GM21381 (cell line): ENCODE measurements at regions not wholly inside any gene's neighbourhood (a gene's known extent, or its start where the extent isn't known, plus 50 kb on each side); places are given as distances from the start of the nearest gene placed in this dataset.

Experiments
- ATAC-seq: cut with Tn5 transposase; IDR thresholded peaks from one replicate; pipeline ENCODE4 v1.9.1; 2021; ENCODE audit warnings: mild to moderate bottlenecking, moderate library complexity; ENCODE audit not compliant: unreplicated experiment

DNA sequence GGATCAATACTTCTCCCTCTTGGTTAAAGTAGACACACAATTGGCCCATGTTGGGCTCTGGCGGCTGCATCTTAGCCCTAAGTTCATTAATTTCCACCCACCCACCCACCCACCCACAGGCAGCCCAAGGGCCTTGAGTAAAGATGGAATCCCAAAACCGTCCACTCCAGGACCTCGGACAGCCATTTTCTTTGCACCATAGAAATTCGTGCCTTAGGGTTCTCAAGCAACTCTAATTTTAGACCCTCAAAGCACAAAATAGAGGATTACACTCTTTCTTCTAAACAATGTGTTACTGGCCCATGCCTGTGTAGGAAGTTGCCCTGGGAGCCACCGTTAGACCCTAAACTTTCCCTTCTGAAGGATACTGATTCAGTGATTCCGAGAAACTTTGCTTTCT, 568.5 kb downstream of the IRX1 start:
- no peak for ATAC-seq

DNA sequence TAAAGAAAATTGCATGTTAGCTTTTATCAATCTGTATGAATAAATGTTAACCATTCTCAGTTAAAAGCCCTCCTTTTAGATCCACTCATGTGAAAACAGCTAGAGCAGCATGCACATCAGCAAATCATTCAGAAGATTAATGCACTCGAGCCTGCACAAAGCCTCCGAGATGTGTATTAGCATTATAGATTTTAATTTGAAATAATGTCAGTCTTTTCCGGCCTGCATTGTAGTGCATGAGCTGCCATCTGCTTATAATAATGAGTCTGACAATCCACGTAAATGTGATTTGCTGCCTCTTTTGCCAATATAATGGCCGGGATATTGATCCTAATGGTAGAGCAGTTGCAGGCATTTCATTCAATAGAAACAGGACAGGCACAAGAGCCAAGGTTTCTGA, 585.1 kb downstream of the IRX1 start:
- no peak for ATAC-seq

DNA sequence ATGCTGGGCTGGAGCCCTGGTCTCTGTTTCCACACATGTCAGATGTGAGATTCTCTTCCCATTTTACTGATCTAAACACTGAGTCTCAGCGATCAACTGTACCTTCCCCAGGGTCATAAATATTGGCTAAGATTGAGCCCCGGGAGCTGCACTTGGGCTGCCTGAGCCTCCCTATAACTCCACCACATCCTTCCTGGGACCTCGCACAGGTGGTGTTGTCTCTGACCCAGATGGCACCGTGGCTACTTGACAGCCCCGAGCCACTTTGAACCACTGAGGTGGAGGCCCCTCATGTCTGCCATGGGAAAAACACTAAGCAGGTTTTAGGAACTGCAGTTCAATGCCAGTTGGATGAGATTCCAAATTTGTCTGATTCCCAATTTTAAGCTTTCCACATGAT, 586.5 kb downstream of the IRX1 start:
- no peak for ATAC-seq

DNA sequence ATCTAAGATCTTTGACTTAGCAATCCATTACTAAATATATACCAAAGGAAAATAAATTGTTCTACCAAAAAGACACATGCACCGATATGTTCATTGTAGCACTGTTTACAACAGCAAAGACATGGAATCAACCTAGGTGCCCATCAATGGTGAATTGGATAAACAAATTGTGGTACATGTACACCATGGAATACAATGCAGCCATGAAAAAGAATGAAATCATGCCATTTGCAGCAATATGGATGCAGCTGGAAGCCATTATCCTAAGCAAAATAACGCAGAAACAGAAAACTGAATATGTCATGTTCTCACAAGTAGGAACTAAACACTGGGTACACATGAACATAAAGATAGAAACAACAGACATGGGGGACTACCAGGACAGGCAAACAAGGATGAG, 589.5 kb downstream of the IRX1 start:
- no peak for ATAC-seq

DNA sequence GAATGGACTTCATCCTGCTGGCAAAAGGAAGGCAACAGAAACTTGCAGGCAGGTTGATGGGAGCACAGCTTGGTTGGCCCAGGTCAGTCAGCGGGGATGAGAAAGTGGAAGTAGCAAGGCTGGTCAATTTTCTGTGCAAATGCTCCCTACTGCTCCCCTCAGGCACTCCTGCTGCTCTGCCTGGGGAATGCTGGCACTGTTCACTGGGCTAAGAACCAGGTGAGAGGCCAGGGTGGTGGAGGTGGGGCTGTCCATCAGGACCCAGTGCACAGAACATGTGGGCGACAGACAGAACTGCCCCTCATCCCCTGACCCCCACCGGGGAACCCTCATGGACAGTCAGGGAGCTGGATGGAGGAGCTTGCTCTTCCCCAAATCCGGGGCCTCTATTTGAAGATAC, 593.1 kb downstream of the IRX1 start:
- no peak for ATAC-seq

DNA sequence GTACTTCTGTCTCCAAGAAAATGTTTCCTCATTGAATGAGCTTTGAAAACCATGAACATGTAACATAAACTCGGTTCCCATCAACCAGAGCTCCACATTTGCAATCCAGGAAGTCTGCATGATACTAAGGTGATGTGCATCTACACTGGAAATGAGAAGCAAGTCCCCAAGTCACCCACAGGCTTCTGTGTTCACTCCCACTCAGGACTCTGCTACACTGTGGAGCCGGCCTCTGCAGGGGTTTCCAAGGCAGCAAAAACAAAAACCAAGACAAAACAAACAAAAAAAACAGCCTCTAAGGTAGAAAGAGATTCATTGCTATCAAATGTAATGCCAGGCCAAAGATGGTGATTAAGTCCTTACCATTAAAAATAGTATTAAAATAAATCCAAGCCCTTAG, 593.7 kb downstream of the IRX1 start:
- no peak for ATAC-seq

DNA sequence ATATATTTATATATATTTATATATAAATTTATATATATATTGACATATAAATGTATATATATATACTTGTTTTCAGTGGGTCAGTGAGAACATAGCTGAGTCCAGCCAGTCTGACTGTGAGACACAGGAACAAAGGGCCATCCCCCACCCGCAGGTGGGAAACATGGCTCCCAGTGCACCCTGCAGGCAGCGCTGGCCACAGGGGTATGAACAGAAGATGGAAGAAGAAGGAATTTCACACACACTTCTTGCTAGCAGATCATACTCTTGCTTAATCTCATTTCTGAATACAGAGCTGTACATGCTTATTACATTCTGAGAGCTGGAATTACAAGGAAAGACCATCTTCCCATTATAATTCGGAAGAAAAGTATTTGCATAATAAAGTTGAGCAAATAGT, 595.4 kb downstream of the IRX1 start:
- no peak for ATAC-seq

DNA sequence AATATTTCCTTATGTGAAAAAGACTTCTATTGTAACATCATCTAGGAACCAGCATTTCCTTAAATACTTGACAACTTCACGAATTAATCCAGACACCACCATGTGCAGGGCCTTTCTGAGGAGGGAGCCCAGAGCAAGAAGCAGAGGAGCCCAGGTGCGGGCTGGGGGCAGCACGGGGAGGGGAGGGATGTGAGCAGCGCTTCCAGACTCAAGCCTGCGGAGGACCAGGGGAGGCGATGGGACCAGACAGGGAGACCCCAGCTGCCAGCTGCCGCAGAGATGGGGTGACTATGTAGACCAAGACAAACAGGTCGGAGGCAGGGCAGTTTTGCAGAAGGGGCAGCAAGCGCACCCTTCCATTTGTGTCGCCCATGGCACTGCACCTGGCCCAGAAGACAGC, 596.1 kb downstream of the IRX1 start:
- no peak for ATAC-seq

DNA sequence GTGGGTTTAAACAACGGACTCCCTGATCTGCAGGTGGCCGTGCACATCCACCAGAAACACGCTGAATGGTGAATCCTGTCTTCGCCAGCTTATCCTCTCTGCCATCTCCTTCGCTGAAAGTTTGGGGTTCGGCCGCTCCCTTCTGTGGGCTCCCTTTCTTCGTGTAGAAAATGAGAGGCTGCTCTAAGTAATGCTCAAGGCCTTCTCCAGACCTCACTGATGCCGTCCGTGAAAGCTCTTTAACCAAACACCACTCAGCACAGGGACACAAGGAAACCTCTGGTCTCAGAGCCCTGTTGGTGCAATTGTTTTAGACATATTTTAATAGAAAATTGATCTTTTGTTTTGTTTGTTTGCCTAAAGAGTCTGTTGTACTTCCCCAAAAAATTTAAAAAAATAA, 596.5 kb downstream of the IRX1 start:
- no peak for ATAC-seq

DNA sequence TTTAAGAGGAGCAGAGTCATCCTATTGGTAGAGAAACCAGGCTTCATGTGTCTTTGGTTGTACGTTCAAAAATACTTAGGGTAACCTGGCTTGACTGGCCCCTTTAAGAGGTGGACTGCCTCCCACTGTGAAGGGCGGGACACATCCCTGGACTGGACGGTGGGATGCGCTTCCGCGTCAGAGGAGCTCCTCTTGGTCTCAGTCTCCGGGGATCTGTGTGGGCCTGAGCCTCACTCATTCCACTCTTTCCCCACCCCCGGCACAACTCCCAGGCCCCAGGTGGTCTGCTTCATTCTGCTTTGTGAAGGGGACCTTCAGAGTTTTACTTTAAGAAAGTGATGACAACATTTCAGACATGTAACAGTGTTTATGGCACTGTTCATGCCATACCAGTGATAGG, 601.1 kb downstream of the IRX1 start:
- ATAC-seq = no peak

DNA sequence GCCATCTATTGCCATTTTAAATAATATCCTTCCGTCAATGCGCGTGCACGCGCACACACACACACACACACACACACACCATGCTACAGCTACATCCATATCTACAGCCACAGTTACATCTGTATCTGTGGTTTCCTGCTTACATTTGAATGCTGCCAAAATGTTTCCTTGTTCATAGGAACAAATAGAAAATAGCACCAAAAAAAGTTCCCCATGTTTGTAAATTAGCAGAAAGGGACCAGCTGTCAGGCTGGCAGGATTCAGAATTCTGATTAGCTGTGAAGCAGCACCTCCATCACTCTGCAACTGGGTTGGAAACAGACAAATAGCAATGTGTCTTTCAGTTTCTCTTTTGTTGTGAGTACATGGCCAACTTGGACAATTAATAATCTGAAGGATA, 601.5 kb downstream of the IRX1 start:
- no peak for ATAC-seq

DNA sequence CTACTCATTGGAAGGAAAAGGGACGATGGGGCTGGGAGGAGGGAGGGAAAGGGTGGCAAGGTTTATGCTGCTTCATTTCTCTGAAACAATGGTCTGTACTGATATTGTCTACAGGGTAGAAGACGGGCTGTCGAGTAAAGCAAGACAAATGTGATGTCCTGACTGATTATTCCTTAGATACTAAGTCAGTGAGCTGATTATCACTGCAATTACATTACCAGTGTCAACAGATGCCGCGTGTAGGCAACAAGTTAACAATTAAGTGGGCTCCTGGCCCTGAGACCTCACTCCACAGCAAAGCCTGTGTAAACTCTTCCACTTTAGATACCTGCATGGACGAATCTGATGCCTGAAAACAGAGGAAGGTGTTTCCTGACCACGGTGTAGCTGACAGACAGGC, 602.8 kb downstream of the IRX1 start:
- no peak for ATAC-seq

DNA sequence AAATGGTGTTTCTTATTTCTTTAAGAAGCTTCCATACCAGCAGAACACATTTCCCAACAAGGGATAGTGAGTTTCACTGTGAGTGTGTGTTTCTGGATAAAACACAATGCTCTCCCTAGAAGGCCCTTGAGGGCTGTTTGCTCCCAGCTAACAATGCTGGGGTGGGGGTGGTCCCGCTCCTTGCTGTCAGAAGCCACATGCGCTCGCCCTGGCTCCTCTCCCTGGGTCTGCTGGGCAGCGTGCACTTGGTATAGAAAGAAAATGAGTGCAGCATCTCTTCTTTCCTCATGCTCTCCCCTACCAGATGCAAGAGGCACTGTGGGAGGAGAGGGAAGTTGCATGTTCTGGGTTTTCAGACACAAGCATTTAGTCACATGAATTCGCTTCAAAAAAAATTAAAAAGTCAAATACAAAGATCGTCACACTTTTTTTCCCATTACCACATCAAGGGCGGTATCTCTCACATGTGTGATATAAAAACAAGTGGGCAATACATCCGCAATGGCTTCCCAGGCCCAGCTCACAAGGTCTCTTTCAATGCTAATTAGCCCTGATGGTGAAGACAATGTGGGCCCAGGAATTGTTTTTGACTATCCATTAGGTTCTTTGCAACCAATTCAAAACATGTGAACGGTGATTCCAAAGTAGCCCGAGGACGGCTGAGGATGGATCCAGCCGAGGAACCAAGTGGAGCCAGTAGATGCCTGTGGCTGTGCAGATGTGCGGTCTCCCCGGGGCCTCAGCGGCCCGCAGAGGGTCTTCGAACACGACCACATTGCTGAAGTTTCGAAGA, 603.6 kb downstream of the IRX1 start:
- ATAC-seq = no peak

DNA sequence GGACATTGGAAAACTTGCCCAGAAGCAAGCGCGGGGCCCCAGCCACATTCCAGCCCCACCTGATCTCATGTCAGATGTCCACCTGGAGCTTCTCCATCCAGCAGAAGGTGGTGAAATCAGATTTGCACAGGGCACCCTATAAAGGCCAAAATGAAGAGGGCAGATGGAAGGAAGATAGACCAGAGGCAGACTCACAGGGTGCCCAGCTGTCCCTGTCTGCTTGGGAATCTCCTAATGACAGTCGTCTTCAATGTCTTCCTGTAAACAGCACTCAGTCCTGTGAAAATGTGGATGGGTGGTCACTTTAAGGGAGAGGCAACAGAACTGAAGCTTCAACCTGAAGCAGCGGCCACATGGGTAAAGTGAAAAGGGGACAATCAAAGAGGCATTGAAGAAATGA, 607.5 kb downstream of the IRX1 start:
- no peak for ATAC-seq

DNA sequence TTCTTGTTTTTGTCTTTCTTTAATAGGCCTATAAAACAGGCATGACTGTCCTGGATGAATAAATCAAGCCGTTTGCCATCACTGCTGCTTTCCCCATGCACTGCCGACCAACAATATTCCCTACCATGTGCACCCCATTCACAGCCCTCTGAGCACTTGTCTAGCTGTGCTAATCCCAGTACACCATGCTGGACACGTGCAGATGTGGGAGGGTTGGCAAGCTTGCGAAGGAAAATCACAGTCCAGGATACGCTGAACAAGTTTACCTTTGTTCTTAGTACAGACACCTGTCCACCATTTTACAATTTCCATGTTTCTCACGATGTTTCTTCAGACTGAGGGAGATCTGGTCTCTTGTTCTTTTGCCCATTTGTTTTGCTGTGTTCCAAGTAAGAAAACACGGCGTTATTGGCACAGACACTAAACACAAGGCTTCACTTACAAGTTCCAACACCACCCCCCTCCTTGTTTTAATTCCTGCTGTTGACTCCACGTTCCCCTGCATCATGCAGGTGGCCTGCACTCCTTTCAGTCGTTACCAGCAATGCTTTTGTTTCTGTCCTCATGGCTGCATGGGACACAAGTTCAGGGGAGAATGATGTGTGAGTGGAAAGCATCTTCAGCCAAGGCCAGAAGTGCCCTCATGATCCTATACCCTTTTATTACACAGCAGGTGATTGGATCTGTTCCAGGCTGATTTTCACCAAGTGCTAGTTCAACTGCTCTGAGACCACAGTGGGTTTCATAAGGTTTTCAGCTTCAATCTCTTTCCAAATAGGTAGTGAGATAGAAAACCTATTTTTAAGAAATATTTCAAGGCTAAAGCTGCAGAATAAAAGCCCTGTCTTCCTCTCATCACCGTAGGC, 608.9 kb downstream of the IRX1 start:
- ATAC-seq = no peak

DNA sequence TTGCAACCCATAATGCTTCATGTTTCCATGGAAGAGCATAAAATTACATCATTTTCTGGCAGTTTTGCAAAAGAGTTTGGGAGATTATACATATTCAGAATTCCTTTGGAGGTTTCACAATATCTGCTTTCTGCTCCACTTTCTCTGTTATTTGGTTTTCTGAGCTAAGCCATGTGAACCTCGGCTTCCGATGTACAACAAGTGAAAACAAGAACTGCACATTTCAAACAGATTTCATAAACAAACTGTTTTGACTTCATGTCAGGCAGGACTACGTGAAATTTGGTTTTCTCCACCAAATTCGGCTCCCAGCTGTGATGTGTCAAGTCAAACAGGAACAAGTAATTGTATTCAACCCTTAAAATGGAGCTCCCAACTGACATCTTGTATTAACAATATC, 609.8 kb downstream of the IRX1 start:
- no peak for ATAC-seq

DNA sequence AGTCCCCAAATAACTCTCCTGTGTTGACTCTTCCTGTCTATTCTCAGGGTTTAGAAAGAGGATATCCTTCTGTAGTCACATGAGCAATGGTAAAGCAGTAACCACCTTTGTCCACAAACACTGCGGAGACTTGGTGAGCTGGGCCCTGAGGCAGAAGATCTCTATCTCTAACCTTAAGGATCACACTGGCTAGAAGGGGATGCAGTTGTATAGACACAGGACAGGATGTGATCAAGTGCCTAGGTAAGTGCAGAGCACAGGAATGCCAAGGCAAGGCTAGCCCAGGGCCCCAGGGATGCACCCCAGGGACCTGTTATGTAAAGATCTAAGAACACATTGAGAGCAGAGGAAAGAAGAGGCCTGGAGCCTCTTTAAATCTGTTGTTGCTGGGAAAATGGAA, 610.5 kb downstream of the IRX1 start:
- no peak for ATAC-seq

DNA sequence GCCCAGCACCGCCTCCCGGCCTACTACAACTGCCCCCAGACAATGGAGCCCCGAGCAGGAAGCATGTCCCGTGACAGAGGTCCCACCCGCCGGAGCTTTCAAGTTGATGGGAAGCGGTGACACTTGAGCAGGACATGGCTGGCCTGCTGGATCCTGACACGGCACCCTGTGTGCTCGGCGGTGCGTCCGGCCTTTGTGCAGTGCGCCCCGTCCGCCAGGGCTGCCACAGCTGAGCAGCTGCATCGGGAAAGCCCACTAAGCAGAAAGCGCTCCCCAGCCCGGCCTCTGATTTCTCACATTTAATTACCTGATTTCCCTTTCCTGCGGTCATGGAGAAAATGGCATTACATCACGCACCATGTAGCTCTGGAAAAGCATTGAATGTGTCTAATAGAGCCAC, 611.9 kb downstream of the IRX1 start:
- ATAC-seq = no peak

DNA sequence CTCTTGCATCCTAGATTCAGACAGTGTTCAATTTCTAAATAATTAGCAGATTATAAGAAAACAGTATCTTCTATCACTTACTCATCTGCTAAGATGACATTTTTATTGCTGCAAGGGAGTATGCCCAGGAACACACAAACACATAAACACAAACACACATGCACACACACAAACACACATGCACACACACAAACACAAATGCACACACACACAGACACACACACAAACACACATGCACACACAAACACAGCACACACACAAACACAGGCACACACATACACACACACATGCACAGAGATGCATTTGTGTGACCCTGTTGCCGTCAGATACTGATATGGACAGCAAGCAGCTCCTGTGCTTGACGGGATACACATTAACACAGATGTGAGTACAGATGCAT, 612.9 kb downstream of the IRX1 start:
- no peak for ATAC-seq

DNA sequence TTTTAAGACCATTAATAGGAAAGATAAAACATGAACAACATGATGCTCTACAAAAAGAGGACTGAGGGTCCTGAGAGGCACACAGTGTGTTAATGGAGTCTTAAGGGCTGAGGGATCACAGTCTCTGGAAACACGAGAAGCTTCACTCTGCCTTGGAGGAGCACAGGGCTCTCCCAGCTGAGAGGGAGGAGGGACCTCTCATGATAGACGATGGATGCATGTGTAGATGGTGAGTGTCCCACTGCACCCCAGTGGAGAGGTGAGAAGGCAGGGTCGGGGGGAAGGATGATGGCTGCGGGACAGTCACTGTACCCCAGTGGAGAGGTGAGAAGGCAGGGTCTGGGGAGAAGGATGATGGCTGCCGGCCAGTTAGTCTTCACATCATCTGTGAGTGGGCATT, 613.4 kb downstream of the IRX1 start:
- no peak for ATAC-seq

DNA sequence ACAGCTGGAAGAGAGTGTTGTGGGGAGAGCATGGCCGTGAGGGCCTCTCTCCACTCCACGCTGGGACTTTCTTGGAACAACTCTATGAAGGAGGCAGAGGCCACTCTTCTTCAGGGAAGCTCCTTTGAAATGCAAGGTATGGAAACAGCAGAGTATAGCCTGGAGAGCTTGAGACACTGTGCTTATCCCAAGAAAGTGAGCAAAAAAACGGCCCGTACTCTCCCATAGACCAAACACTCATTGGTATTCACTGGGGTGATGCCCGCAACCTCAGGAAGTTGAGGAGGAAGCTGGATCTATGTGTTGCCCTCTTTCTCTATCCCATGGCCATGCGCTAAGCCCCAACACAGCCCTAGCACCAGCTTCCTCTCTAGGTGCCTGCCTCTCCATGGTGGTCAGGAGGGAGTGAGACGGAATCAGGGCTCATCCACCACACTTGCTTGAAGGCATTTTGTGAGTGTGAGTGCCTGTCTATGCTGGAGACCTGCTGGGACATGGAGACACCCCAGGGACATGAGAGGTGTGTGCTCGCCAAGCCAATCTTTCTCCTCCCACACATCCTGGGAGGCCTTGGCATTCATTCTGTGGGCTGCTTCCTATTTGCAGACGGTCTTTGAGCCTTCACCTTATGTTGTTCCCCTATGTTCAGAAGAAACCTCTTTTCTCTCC, 616.6 kb downstream of the IRX1 start:
- ATAC-seq = no peak
